Activated naive CD8-positive, alpha-beta T cell treated with anti-CD3 and anti-CD28 coated beads for 36 hours (primary cell): ENCODE measurements at regions not wholly inside any gene's neighbourhood (a gene's known extent, or its start where the extent isn't known, plus 50 kb on each side); places are given as distances from the start of the nearest gene placed in this dataset.

Experiments
- DNase-seq: peaks from one replicate; pipeline ENCODE4 v3.0.0; 2021
- H3K27ac Mint-ChIP-seq: one replicate; pipeline ENCODE4 v1.8.0; 2022; ENCODE audit warnings: mild to moderate bottlenecking, moderate library complexity, mixed read lengths
- H3K27me3 Mint-ChIP-seq: one replicate; pipeline ENCODE4 v1.8.0; 2022; ENCODE audit warnings: mild to moderate bottlenecking, mixed read lengths
- H3K36me3 Mint-ChIP-seq: one replicate; pipeline ENCODE4 v1.8.0; 2021; ENCODE audit warnings: mild to moderate bottlenecking, mixed read lengths
- H3K4me1 Mint-ChIP-seq: one replicate; pipeline ENCODE4 v1.8.0; 2021; ENCODE audit warnings: mixed read lengths
- H3K4me3 Mint-ChIP-seq: one replicate; pipeline ENCODE4 v1.8.0; 2022; ENCODE audit warnings: mild to moderate bottlenecking, moderate library complexity, mixed read lengths
- H3K9me3 Mint-ChIP-seq: one replicate; pipeline ENCODE4 v1.8.0; 2022; ENCODE audit warnings: mixed read lengths

DNA sequence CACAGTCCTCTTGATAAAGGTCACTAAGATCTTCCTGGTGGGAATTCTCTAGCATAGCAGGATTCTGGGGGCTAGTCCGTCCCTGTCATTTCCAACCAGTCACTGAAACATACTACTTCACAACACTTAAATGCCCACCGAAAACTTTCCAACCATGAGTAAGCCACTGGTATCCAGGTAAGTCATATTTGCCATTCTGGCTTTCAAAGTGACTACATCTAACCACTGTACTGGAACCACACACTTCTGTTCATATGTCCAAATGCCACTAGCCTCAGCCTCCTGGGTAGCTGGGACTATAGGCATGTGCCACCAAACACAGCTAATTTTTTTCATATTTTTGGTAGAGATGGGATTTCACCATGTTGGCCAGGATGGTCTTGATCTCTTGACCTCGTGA lies 64.3 kb upstream of the VANGL1 start:
- Mint-ChIP-seq H3K27me3 (peaks cover 14% of the 10 kb centered on the region), H3K27ac (no peak overlapping the region), H3K9me3 (peaks cover 14% of the 10 kb centered on the region), H3K4me3 (no peak overlapping the region), H3K4me1 (no peaks in the 10 kb centered on the region), H3K36me3 (peaks cover 5% of the 10 kb centered on the region)
- DNase-seq: no peak

DNA sequence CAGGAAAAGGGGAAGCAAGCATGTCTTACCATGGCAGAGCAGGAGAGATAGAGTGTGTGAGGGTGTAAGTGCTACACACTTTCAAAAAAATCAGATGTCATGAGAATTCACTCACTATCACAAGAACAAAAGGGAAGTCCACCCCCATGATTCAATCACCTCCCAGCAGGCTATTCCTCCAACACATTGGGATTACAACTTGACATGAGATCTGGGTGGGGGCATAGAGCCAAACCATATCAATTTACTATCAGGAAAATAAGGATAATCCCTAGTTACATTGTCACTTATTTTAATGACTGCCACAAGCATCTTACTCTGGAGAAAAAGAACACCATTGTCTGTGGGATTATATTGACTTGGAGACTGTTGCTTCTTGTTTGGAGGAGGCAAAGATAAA lies 66.1 kb upstream of the VANGL1 start:
- peaks cover 14% of the 10 kb centered on the region for H3K27me3 Mint-ChIP-seq
- H3K4me3 Mint-ChIP-seq: no peak overlapping the region
- no peak overlapping the region for H3K27ac Mint-ChIP-seq
- DNase-seq: no peak
- peaks cover 15% of the 10 kb centered on the region for H3K9me3 Mint-ChIP-seq
- H3K4me1 Mint-ChIP-seq: no peaks in the 10 kb centered on the region
- peaks cover 5% of the 10 kb centered on the region for H3K36me3 Mint-ChIP-seq

DNA sequence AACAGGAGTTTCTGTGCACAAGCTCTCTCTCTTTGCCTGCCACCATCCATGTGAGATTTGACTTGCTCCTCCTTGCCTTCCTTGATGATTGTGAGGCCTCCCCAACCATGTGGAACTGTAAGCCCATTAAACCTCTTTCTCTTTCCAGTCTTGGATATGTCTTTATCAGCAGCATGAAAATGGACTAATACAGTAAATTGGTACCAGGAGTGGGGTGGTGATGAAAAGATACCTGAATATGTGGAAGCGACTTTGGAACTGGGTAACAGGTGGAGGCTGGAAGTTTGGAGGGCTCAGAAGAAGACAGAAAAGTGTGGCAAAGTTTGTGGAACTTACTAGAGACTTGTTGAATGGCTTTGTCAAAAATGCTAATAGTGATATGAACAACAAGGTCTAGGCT lies 69.1 kb upstream of the VANGL1 start:
- H3K27me3 Mint-ChIP-seq: peaks cover 10% of the 10 kb centered on the region
- peaks cover 6% of the 10 kb centered on the region for H3K36me3 Mint-ChIP-seq
- no peak for DNase-seq
- H3K4me1 Mint-ChIP-seq: no peaks in the 10 kb centered on the region
- peaks cover 14% of the 10 kb centered on the region for H3K9me3 Mint-ChIP-seq
- no peak overlapping the region for H3K4me3 Mint-ChIP-seq
- H3K27ac Mint-ChIP-seq: no peak overlapping the region

DNA sequence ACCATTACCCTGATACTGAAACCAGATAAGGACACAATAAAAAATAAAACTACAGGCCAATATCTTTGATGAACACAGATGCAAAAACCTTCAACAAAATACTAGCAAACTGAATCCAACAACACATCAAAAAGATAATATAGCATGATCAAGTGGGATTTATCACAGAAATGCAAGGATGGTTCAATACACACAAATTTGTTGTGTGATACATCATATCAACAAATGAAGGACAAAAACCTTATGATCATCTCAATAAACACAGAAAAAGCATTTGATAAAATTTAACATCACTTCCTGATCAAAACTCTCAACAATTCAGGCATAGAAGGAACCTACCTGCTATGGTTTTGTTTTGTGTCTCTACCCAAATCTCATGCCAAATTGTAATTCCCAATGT lies 74.3 kb upstream of the VANGL1 start:
- peaks cover 28% of the 10 kb centered on the region for H3K27me3 Mint-ChIP-seq
- H3K9me3 Mint-ChIP-seq: peaks cover 18% of the 10 kb centered on the region
- H3K36me3 Mint-ChIP-seq: peaks cover 1% of the 10 kb centered on the region
- H3K4me1 Mint-ChIP-seq: no peaks in the 10 kb centered on the region
- DNase-seq: no peak
- H3K4me3 Mint-ChIP-seq: no peak overlapping the region
- H3K27ac Mint-ChIP-seq: no peak overlapping the region

DNA sequence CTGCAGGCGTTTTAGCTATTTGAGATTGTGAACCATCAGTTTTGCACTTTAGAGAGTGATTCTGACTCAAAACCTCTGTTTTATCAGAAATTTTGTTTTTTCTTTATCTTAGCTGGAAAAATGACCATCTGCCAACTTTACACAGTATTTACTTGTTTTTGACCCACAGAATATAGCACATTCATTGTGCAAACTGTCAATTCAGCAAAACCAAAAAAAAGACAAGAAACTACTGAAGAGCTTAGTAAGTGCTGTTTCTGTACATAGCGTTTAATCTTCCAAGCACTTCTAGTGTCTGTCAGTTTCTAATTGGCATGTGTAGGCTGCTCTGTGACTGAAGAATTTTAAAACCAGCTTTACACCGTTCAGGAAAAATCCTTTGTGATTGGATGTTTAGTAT lies 76.0 kb upstream of the VANGL1 start:
- Mint-ChIP-seq H3K4me1 (no peaks in the 10 kb centered on the region), H3K4me3 (no peak overlapping the region), H3K9me3 (peaks cover 18% of the 10 kb centered on the region), H3K27ac (no peak overlapping the region), H3K27me3 (peaks cover 40% of the 10 kb centered on the region), H3K36me3 (peaks cover 1% of the 10 kb centered on the region)
- DNase-seq: no peak

DNA sequence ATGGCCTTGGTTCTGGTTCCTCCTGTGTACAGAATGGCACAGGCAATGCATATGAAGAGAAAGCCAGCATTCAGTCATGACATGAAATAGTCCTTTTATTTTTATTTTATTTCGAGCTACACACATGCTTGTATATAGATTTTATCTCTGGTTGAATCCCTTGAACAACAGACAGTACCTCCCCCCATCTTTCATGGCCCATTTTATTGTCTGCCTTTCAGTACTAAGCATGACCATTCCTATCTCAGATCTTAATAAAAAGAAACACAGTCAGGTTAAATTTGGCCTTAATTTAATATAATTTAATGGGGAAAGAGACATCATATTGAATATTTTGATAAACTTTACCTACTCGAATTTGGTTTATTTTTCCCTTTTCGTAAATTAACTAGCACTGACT lies 76.4 kb upstream of the VANGL1 start:
- Mint-ChIP-seq H3K4me3 (no peak overlapping the region), H3K27ac (no peak overlapping the region), H3K4me1 (no peaks in the 10 kb centered on the region), H3K36me3 (peaks cover 1% of the 10 kb centered on the region), H3K9me3 (peaks cover 18% of the 10 kb centered on the region), H3K27me3 (peaks cover 44% of the 10 kb centered on the region)
- no peak for DNase-seq

DNA sequence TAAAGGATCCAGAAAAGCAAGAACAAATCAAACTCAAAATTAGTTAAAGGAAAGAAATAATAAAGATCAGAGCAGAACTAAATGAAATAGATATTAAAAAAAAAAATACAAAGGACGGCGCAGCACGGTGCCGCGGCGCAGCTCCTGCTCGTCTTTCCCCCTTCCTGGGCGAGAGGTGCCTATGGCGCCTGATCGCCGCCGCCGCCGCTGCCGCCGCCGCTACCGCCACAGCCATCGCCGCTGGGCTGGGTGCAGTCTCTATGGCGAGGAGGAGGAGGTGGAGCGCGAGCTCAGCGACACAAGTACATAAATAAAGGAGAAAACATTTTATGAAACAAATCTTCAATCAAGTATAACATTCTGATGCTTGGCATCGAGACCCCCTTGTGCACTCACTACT lies 77.6 kb upstream of the VANGL1 start:
- no peak for DNase-seq
- Mint-ChIP-seq H3K4me3 (no peak overlapping the region), H3K36me3 (peaks cover 1% of the 10 kb centered on the region), H3K27me3 (peaks cover 44% of the 10 kb centered on the region), H3K27ac (no peak overlapping the region), H3K9me3 (peaks cover 18% of the 10 kb centered on the region), H3K4me1 (no peaks in the 10 kb centered on the region)

DNA sequence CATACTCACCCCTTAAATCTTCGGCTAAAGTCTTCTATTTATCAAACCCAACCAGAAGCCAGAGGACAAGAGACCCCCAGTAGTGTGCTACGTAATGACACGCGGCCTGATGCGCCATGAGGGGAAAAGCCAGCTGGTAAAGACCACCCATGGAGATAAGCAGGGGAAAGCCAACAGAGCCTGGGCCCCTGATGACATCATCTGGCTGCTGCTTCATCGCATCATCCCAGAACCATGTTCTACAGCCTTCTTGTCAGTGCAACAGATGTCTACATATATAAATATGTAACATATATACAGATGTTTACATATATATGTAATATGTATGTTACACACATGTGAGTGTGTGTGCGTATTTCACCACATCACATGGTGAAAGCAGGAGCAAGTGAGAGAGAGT lies 81.7 kb upstream of the VANGL1 start:
- H3K27ac Mint-ChIP-seq: no peak overlapping the region
- no peak for DNase-seq
- peaks cover 38% of the 10 kb centered on the region for H3K27me3 Mint-ChIP-seq
- H3K4me1 Mint-ChIP-seq: no peaks in the 10 kb centered on the region
- no peaks in the 10 kb centered on the region for H3K36me3 Mint-ChIP-seq
- peaks cover 6% of the 10 kb centered on the region for H3K9me3 Mint-ChIP-seq
- H3K4me3 Mint-ChIP-seq: no peak overlapping the region

DNA sequence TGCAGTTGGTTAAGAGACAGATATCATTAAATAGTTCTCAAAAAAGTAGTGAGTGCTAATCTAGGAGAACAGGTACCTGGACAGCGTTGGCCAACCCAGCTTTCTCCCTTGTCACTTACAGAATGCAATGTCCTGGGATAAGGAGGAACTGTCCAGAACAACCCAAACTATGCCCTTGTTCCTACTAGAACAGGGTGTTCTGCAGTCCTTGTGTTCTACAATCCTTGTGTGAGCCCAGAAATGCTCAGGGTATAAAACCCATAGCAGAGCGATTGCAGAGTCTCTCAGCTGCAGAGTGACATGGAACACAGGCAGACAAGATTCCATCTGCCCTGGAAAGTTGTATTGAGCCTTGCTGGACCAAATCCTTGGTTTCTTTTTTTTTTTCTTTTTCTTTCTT lies 83.5 kb upstream of the VANGL1 start:
- Mint-ChIP-seq H3K9me3 (peaks cover 4% of the 10 kb centered on the region), H3K27me3 (peaks cover 24% of the 10 kb centered on the region)

DNA sequence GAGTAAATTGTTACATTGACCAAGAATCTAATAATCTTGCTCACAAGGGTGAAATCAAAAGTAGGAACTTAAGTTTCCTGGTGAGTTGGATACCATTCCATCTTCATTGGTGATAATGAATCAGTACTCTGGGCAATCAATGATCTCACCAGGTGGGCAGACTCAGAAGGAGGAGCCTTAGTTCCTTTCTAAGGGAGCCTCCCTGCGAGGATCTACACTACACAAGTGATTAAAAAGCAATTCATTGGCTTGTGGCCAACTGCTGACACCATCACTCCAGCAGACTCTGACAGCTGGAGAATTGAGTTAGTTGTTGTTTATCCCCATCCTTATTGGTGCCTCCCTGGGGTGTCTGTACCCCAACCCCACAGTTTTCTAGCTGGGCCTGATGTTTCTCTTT lies 84.1 kb upstream of the VANGL1 start:
- Mint-ChIP-seq H3K27ac (no peak overlapping the region), H3K27me3 (peaks cover 19% of the 10 kb centered on the region), H3K9me3 (no peaks in the 10 kb centered on the region), H3K36me3 (no peaks in the 10 kb centered on the region), H3K4me3 (no peak overlapping the region), H3K4me1 (no peaks in the 10 kb centered on the region)
- DNase-seq: no peak

More for the DNA sequence above, 83.5 kb upstream of the VANGL1 start:
- no peak for DNase-seq
- Mint-ChIP-seq H3K4me1 (no peaks in the 10 kb centered on the region), H3K4me3 (no peak overlapping the region), H3K36me3 (no peaks in the 10 kb centered on the region), H3K27ac (no peak overlapping the region)

DNA sequence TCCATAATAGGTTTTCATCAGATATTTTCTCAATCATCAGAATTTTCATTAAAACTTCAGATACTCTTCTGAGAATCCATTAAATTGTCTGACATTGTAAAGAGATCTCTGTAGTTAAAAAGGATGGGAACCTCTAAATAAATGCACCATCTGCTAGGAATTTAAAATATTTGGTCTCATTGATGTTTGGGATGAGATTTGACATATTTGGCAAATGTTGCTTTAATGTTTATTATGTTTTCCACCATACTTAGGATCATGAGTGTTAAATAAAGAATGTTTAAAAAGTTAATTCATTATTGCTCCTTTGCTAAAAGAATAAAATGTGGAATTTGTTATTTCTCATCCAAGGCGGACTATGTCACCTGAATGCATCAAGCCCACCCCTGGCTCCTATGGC lies 85.5 kb upstream of the VANGL1 start:
- Mint-ChIP-seq H3K27ac (no peak overlapping the region), H3K4me1 (no peaks in the 10 kb centered on the region), H3K36me3 (no peaks in the 10 kb centered on the region), H3K9me3 (no peaks in the 10 kb centered on the region), H3K4me3 (no peak overlapping the region), H3K27me3 (peaks cover 18% of the 10 kb centered on the region)
- DNase-seq: no peak

DNA sequence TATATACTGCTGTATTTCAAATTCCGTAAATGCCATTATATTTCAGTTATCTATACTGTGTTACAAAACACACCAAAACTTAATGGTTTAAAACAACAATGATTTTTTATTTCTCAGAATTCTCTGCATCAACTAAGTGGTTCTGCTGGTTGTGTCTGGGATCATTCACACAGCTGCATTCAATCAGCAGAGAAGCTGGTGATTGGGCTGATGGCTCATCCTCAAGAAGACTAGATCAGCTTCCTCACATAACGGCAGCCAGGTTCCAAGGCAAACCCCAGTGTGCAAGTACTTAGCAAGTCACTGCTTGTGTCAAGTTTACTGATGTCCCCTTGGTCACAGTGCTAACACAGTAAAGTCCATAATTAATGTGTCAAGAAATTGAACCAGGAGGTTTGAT lies 86.3 kb upstream of the VANGL1 start:
- Mint-ChIP-seq H3K4me1 (no peaks in the 10 kb centered on the region), H3K9me3 (no peaks in the 10 kb centered on the region), H3K36me3 (no peaks in the 10 kb centered on the region), H3K4me3 (no peak overlapping the region), H3K27ac (no peak overlapping the region), H3K27me3 (peaks cover 10% of the 10 kb centered on the region)
- DNase-seq: no peak

DNA sequence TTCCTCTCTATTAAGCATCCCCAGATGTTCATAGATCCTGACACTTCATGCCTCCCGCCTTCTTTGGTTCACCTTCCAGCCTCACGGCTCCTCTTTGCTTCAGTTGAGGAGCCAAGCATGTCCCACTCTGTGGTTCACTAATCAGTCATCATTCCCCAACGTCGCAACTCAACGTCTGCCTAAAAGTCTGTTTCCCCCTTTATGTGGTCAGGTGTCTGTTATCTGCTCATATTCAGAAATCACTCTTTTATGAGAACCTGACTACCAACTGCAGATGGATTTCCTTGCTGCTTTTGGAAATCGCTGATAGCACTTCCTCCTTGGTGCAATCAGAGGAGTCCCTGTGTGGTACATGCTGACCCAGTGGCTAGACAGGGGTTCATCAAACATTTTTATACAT lies 94.1 kb upstream of the VANGL1 start:
- DNase-seq: no peak
- Mint-ChIP-seq H3K36me3 (no peaks in the 10 kb centered on the region), H3K4me3 (no peak overlapping the region), H3K27ac (no peak overlapping the region), H3K27me3 (peaks cover 15% of the 10 kb centered on the region), H3K9me3 (no peaks in the 10 kb centered on the region), H3K4me1 (no peaks in the 10 kb centered on the region)

DNA sequence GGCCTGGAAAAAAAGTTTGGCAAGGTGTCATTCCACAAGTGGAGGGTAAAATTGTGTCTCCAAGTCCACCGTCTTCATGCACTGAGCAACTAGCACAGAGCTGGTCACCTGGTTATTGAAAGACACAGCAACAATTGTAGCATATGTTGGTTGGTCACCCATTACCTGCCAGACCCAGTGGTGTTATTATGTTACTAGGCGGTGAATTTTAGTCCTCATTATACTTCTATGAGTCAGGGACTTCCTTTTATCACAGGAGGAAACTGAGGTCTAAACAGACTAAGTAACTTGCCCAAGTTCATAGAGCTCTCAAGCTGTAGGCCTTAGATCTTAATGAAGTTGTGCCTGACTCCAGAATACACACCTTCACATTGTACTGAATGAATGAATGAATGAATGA lies 94.9 kb upstream of the VANGL1 start:
- H3K9me3 Mint-ChIP-seq: no peaks in the 10 kb centered on the region
- H3K4me3 Mint-ChIP-seq: no peak overlapping the region
- DNase-seq: no peak
- no peaks in the 10 kb centered on the region for H3K4me1 Mint-ChIP-seq
- no peaks in the 10 kb centered on the region for H3K36me3 Mint-ChIP-seq
- H3K27me3 Mint-ChIP-seq: peaks cover 12% of the 10 kb centered on the region
- no peak overlapping the region for H3K27ac Mint-ChIP-seq

DNA sequence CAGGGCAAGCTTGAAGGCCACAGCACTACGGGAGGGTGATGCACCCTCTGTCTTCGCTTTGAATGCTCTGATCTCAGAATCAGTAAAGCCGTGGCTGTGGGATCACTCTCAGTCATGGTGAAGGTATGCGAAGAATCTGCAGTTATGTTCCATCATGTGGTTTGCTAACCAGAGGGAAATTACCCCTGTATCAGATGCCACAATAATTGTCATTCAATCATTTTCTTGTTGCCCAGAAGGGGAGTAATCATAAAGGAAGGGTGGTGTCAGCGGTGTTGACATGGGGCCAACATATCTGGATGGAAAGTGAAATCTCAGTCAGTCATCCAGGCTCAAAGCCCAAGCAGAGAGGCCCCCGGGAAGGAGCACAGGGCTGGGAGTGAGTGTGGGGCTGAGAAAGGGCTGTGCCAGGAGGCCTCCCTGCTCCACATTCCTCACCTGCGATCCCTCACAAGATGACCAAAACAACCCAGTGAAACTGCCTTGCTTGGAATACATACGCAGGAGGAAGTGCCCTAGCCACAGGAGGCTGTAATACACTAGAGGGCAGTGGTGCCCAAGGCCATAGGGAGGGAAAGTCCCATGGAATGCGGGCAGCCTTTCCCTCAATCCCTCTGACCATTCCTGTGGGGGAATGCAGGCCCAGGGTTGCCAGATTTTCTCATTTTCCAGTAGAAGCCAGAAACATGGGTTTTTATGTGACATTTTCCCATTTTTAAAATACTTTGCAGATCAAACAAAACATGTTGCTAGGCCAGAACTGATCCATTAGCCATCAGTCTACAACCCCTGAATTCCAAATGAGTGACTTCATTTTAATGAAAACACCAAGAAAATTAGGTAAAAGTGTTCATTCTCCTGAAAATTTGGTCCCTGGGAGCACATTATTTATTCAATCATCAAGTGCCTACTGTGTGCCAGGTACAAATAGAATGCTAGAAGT lies 95.7 kb upstream of the VANGL1 start:
- no peak for DNase-seq
- H3K36me3 Mint-ChIP-seq: no peaks in the 10 kb centered on the region
- H3K27me3 Mint-ChIP-seq: peaks cover 8% of the 10 kb centered on the region
- H3K4me3 Mint-ChIP-seq: no peak overlapping the region
- no peaks in the 10 kb centered on the region for H3K4me1 Mint-ChIP-seq
- H3K9me3 Mint-ChIP-seq: no peaks in the 10 kb centered on the region
- H3K27ac Mint-ChIP-seq: no peak overlapping the region

DNA sequence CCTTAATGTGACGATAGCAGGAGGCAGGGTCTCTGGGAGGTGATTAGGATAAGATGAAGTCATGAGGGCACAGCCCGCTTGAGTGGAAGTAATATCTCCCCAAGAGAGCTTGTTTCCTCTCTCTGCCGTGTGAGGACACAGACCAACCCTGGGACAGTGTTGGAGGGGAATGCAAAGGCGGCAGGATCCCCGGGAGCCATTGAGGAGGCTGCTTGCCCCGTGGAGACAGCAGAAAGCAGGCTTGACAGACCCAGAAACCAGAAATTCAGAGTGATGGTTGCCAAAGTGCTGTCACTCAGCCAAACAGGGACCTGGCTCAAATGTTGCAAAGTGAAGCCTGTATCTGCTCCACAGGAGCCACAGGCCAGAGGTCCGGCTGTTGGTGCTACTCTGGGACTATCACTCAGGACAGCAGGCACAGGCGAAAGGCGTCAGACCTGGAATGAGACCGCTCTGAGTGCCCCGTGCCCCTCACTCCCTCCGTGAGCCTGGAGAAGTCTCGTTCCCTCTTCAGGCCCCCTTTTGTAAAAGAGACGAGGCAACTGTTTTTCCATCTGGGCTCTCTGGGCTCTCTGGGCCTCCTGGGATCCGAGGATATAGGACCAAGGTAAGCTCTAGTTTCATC lies 96.6 kb upstream of the VANGL1 start:
- no peaks in the 10 kb centered on the region for H3K36me3 Mint-ChIP-seq

More for the DNA sequence above, 96.6 kb upstream of the VANGL1 start:
- no peak overlapping the region for H3K27ac Mint-ChIP-seq
- H3K9me3 Mint-ChIP-seq: no peaks in the 10 kb centered on the region
- H3K27me3 Mint-ChIP-seq: peaks cover 8% of the 10 kb centered on the region
- no peak for DNase-seq
- no peak overlapping the region for H3K4me3 Mint-ChIP-seq
- H3K4me1 Mint-ChIP-seq: no peaks in the 10 kb centered on the region
